Ramos (cell line): ENCODE measurements at regions not wholly inside any gene's neighbourhood (a gene's known extent, or its start where the extent isn't known, plus 50 kb on each side); places are given as distances from the start of the nearest gene placed in this dataset.

Source experiments
- in situ Hi-C: fragments of 300-500 bp; cut with MboI; formaldehyde crosslinking; loops from one replicate; pipeline ENCODE4 v1.14.3; 2022; ENCODE audit warnings: low sequenced_read_pairs; ENCODE audit not compliant: unreplicated experiment

- in situ Hi-C loops = no loop called here
Measured at GRCh38 chr1:5067246-5067645, 412.8 kb downstream of the AJAP1 start.

- in situ Hi-C loops = no loop called here
Measured at GRCh38 chr1:5053744-5054143, 399.3 kb downstream of the AJAP1 start.

GRCh38 chr1:5029136-5029535 is 374.7 kb downstream of the AJAP1 start:
- in situ Hi-C loops = no loop called here

DNA sequence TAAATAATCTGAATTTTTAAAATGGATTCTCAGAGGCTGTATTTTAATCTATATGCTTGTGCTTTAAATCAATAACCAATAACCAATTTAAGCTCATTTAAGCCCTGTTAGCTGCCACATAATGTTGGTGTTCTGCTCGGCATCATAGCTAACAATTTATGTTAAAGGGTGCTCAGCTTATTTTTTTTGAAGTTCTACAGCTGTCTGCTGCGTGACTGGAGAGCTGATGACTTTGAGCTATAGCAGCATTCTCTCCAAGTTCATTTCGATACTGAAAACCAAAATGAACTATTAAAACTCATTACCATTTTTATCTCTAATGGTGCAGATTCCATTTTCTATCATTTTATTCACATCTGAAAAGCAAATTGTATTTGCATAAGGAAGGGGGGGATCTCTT is 357.8 kb downstream of the AJAP1 start:
- in situ Hi-C loops = no loop called here

DNA sequence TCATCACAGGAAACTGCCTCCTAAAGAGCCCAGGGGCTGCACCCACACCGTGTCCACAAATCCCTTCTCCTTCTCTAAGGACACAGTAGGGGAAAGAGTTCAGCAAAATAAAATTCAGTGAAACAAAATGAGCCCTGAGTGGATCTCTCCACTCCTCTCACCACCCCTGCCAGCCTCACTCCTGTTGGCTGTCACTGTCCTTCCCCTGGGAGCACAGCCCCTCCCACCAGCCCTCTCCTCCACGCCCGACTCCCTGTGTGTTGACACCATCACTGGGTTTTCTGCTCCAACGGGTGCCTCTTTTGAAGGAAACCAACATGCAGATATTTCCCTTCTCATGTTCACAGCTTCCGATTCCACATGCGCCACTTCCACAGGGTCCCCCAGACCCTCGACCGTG is 356.2 kb downstream of the AJAP1 start:
- in situ Hi-C loops = no loop called here

- in situ Hi-C loops = no loop called here
Measured at GRCh38 chr1:5010236-5010635, 355.8 kb downstream of the AJAP1 start.

GRCh38 chr1:5009376-5010065 is 355.1 kb downstream of the AJAP1 start:
- in situ Hi-C loops = no loop called here

- in situ Hi-C loops = no loop called here
Measured at GRCh38 chr1:5005171-5005570, 350.8 kb downstream of the AJAP1 start.

- in situ Hi-C loops = no loop called here
Measured at GRCh38 chr1:5002676-5003075, 348.3 kb downstream of the AJAP1 start.

GRCh38 chr1:5001466-5001865 is 347.1 kb downstream of the AJAP1 start:
- in situ Hi-C loops = no loop called here

DNA sequence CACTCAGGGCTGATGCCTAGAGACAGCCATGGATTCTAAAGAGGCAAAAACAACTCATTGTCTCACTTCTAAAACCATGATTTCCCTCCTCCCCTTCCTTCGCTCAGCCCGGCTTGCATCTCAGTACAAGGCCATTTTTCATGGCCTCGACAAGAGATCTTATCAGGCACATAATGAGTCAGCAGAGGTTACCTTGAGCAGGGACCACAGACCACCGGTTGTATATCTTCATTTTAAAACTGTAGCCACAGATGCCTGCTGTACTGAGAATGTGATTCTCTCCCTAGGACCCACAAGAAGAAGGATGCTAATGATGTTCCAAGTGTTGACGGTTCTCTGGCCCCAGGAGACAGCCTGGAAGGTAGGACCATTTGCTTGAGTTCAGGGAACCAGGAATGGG is 331.9 kb downstream of the AJAP1 start:
- in situ Hi-C loops = no loop called here

DNA sequence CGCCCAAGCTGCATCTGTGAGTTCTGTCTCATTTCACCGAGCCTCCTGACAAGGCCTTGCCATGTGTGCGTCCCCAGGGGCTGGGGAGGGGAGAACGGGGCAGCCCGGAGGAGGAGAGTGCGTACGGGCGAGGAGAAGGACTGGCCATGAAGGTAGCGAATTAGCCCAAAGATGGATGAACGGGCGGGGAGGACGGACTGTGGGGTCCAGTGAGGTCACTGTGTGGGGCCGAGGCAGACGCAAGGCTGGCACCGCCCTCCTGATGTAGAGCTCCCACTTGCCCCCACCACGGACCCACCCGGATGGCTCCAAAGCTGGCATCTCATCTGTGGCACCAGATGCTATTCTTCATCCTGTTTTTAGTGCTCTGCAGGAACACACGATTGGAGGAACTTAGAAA is 330.4 kb downstream of the AJAP1 start:
- in situ Hi-C loops = no loop called here

- in situ Hi-C loops = no loop called here
Measured at GRCh38 chr1:4980211-4980610, 325.8 kb downstream of the AJAP1 start.

- in situ Hi-C loops = no loop called here
Measured at GRCh38 chr1:4978660-4979390, 324.4 kb downstream of the AJAP1 start.

- in situ Hi-C loops = no loop called here
Measured at GRCh38 chr1:4977701-4978100, 323.3 kb downstream of the AJAP1 start.

GRCh38 chr1:4976859-4977440 is 322.5 kb downstream of the AJAP1 start:
- in situ Hi-C loops = no loop called here

DNA sequence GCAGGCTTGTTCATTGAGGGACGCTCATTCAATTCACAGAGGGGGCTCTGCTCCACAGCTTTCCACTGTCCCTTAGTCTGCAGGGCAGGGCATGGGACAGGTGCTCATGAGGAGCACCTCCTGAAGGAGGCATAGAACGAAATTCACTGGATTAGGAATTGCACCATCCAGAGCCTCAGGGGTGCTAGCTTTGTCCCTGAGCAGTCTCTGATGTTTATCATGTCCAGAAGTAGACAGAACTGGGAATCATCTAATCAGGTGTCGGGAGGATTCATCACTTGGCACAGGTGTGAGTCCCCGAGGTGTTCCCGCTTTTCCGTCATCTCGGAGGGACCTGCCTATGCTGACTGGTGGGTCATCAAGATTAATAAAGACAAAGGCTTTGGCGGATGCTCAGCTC is 321.4 kb downstream of the AJAP1 start:
- in situ Hi-C loops = no loop called here

DNA sequence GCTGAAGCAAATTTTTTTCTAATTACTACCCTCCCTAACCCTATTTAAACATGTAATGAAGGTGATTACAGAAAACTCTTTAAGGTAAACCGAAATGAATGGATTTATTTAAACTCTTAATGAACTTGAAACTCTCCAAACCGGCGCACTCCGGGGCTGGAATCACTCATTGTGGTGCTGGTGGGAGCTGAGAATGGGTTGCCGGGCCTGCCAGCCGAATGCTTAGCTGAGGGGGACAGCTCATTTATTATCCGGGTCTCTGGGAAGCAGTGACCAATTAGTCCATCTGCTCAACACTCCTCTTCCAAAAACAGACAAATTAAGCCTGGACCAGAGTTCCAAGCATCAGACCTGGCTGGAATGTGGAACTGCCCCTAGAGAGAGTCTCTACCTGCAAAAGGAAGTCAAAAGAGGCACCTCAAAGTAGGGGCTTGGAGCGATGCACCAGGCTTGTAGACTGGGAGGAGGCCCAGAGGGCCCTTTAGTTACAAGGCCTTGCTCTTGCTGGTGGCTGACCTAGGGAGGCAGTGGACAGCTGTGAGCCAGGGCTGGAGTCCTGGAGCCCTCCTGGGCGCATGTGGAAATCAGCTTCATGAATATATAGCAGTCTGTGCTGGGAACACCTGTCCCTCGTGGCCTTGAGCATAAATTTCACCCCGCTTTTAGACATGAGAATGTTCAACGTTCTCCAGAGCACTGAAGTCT is 320.7 kb downstream of the AJAP1 start:
- in situ Hi-C loops = no loop called here

GRCh38 chr1:4973341-4973740 is 318.9 kb downstream of the AJAP1 start:
- in situ Hi-C loops = no loop called here

- in situ Hi-C loops = no loop called here
Measured at GRCh38 chr1:4972761-4973320, 318.4 kb downstream of the AJAP1 start.

DNA sequence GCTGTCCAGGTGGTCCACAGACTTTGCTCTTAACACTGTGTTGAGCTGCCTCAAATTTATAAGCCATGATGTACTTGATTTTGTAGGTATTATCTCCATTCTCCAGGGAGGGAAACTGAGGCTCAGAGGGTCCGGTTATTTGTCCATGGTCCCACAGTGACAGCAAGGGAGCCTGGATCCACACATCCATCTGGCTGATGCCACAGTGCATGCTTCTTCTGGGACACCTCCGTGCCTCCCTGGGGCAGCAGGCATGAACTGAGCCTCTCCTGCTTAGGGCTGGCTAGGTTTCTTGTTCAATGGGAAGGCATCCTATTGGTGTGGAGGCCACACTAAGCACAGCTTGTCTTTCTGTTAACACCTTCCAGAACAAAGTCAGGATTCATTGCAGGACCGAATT is 317.3 kb downstream of the AJAP1 start:
- in situ Hi-C loops = no loop called here
